OCI-LY7 (cell line): ENCODE measurements at regions not wholly inside any gene's neighbourhood (a gene's known extent, or its start where the extent isn't known, plus 50 kb on each side); places are given as distances from the start of the nearest gene placed in this dataset.
"Not testable (repeated sequence)": the region's sequence is repeated elsewhere in the genome, so short reads cannot be mapped to it uniquely, and the experiment has no call there.

Experiments
- BruUV-seq: library from RNA; stranded (reverse); fragments of 400-500 nt; replicated peaks from 2 replicates; lab custom pipeline; 2021; lab: Mats Ljungman, UMichigan
- CTCF ChIA-PET: fragments of 300-600 bp; sonication (Branson Sonifier 250); formaldehyde crosslinking; loops from one replicate; lab custom pipeline; 2022; ENCODE audit warnings: antibody characterized with exemption; ENCODE audit not compliant: unreplicated experiment; lab: Charles Lee
- POLR2A ChIA-PET: fragments of 300-600 bp; sonication (Branson Sonifier 250); formaldehyde crosslinking; loops from one replicate; lab custom pipeline; 2022; ENCODE audit warnings: antibody characterized with exemption; lab: Charles Lee
- DNase-seq: peaks from one replicate; pipeline ENCODE4 v3.0.0-alpha.2; 2015; ENCODE audit warnings: low spot score
- H2AFZ ChIP-seq: fragments of 200-600 bp; sonication (generic), shearing (Covaris generic); 2 replicates; pipeline ENCODE4 v1.6.1; 2014; ENCODE audit warnings: mild to moderate bottlenecking, antibody characterized with exemption, low read length, moderate library complexity
- H3K27ac ChIP-seq: fragments of 200-600 bp; sonication (generic); 2 replicates; pipeline ENCODE4 v1.5.1; 2014; ENCODE audit warnings: mixed run types, low read depth, mild to moderate bottlenecking, moderate library complexity, low read length, inconsistent platforms; ENCODE audit not compliant: poor library complexity, severe bottlenecking
- H3K36me3 ChIP-seq: fragments of 200-600 bp; sonication (generic); 2 replicates; pipeline ENCODE4 v1.6.1; 2014; ENCODE audit warnings: mild to moderate bottlenecking, antibody characterized with exemption, low read length, moderate library complexity, mixed read lengths; ENCODE audit not compliant: insufficient read depth
- H3K4me1 ChIP-seq: fragments of 200-600 bp; sonication (generic); 2 replicates; pipeline ENCODE4 v1.5.1; 2014; ENCODE audit warnings: mild to moderate bottlenecking, low read length; ENCODE audit not compliant: insufficient read depth, poor library complexity, severe bottlenecking
- H3K4me2 ChIP-seq: fragments of 200-600 bp; sonication (generic); 2 replicates; pipeline ENCODE4 v1.6.1; 2014; ENCODE audit warnings: mild to moderate bottlenecking, low read length
- H3K4me3 ChIP-seq: fragments of 200-600 bp; sonication (generic); 2 replicates; pipeline ENCODE4 v1.5.1; 2014; ENCODE audit warnings: mild to moderate bottlenecking, low read depth, low read length; ENCODE audit not compliant: poor library complexity, severe bottlenecking
- H3K79me2 ChIP-seq: fragments of 200-600 bp; sonication (generic); 2 replicates; pipeline ENCODE4 v1.6.1; 2016; ENCODE audit warnings: low read depth, mild to moderate bottlenecking, low read length, moderate library complexity, mixed read lengths; ENCODE audit not compliant: insufficient read depth
- H3K9me2 ChIP-seq: fragments of 200-600 bp; sonication (generic); 2 replicates; pipeline ENCODE4 v1.6.1; 2016; ENCODE audit warnings: mild to moderate bottlenecking, low read length, mixed read lengths; ENCODE audit not compliant: insufficient read depth
- H3K9me3 ChIP-seq: fragments of 200-600 bp; sonication (generic); 2 replicates; pipeline ENCODE4 v1.6.1; 2014; ENCODE audit warnings: mild to moderate bottlenecking, mixed run types, low read length, mixed read lengths
- H4K20me1 ChIP-seq: fragments of 200-600 bp; sonication (generic); 2 replicates; pipeline ENCODE4 v1.6.1; 2014; ENCODE audit warnings: mild to moderate bottlenecking, antibody characterized with exemption, low read length, moderate library complexity, mixed read lengths; ENCODE audit not compliant: insufficient read depth
- EZH2phosphoT487 ChIP-seq: fragments of 200-600 bp; sonication (generic); IDR thresholded peaks from 2 replicates; pipeline ENCODE4 v1.6.1; 2018; ENCODE audit warnings: low read depth, borderline replicate concordance, mild to moderate bottlenecking, mixed run types, antibody characterized with exemption, low read length, moderate library complexity, mixed read lengths
- intact Hi-C: fragments of 100-400 bp; cut with micrococcal nuclease; formaldehyde crosslinking; loops from one replicate; pipeline ENCODE4 v1.10.0; 2022; ENCODE audit not compliant: unreplicated experiment
- TF ChIP-seq, protein P1 (sequence below): fragments of 200-600 bp; sonication (generic); conservative IDR thresholded peaks from 2 replicates; pipeline ENCODE4 v1.5.1; 2014; ENCODE audit warnings: mild to moderate bottlenecking, antibody characterized with exemption, low read length, moderate library complexity, mixed read lengths

DNA sequence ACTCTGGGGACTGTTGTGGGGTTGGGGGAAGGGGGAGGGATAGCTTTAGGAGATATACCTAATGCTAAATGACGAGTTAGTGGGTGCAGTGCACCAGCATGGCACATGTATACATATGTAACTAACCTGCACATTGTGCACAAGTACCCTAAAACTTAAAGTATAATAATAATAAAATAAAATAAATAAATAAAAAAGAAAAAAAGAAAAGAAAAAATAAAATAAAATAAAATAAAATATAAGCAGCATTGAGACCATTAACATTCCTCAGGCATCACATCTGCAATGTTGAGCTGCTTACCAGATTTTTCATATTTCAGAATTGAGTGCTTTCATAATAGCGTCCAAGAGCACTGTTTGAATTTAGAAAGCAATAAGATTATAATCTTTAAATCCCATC, 263.2 kb upstream of the GJE1 start:
- DNase-seq, CTCF ChIA-PET, H3K4me1 ChIP-seq, H3K79me2 ChIP-seq, POLR2A ChIA-PET, H4K20me1 ChIP-seq, H3K9me2 ChIP-seq, H3K4me2 ChIP-seq, H3K4me3 ChIP-seq, BruUV-seq, H2AFZ ChIP-seq, H3K9me3 ChIP-seq, intact Hi-C loops, H3K27ac ChIP-seq, H3K36me3 ChIP-seq: not testable (repeated sequence)

DNA sequence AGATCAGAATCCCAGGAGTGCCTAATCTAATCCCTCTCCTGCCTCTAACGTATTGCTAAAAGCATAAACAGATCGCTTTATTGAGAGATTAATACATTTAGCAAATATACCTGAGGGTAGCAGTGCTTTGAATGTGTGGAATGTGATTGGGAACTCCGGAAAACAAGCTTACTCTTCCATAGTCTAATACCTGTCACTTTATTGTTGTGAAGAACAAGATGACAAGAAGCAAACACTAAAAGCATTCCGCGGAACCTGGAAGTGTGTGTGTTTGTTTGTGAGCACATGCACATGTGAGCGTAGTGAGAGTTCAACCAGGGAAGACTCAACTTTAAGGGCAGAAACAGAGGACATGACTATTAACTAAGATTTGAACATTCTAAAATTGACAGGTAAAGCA, 265.0 kb upstream of the GJE1 start:
- Histone ChIP-seq H3K4me2 (no peak overlapping the region), H3K9me3 (no peaks in the 10 kb centered on the region), H3K27ac (no peak overlapping the region), H3K79me2 (no peaks in the 10 kb centered on the region), H2AFZ (no peak overlapping the region), H3K4me1 (no peaks in the 10 kb centered on the region), H3K36me3 (no peaks in the 10 kb centered on the region), H3K4me3 (no peak overlapping the region), H3K9me2 (no peaks in the 10 kb centered on the region), H4K20me1 (no peaks in the 10 kb centered on the region)
- no peak for TF ChIP-seq EZH2phosphoT487
- TF ChIP-seq, protein P1, sequence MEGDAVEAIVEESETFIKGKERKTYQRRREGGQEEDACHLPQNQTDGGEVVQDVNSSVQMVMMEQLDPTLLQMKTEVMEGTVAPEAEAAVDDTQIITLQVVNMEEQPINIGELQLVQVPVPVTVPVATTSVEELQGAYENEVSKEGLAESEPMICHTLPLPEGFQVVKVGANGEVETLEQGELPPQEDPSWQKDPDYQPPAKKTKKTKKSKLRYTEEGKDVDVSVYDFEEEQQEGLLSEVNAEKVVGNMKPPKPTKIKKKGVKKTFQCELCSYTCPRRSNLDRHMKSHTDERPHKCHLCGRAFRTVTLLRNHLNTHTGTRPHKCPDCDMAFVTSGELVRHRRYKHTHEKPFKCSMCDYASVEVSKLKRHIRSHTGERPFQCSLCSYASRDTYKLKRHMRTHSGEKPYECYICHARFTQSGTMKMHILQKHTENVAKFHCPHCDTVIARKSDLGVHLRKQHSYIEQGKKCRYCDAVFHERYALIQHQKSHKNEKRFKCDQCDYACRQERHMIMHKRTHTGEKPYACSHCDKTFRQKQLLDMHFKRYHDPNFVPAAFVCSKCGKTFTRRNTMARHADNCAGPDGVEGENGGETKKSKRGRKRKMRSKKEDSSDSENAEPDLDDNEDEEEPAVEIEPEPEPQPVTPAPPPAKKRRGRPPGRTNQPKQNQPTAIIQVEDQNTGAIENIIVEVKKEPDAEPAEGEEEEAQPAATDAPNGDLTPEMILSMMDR = no peak
- BruUV-seq = no TSS peak
- intact Hi-C loops = no loop called here
- ChIA-PET POLR2A (no interaction called here), CTCF (no interaction called here)
- no peak for DNase-seq

DNA sequence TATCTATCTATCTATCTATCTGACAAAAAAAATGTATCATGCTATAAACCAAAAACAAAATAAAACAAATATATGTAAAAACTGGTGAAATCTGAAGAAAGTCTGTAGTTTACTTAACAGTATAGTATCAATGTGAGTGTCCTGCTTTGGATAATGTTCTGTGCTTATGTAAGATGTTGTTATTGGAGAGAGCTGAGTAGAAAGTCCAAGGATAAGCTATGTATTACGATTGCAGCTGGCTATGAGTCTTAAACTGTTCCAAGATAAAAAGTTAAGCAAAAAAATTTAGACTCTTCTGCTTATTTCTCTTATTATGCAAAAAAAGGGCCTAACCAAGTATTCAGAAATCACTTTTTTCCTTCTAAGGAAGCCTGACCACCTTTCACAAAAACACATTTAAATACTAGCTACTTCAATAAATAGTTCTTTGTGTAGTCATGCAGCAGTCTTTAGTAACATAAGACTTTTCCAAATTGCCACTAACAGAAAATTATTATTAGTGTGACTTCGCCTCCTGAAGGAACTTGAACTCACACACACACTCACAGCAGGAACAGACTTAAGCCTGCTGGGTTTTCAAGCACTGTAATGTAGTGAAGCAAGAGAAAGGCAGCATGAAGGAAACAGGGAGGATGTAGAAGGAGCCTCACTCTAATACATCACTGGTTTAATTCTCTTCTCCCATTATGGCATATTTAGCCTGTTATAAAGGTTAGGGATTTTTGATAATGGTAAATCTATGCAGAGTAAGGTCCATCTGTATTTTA, 265.8 kb upstream of the GJE1 start:
- no peak overlapping the region for H3K27ac ChIP-seq
- no peaks in the 10 kb centered on the region for H3K4me1 ChIP-seq
- H3K9me2 ChIP-seq = no peaks in the 10 kb centered on the region
- no peaks in the 10 kb centered on the region for H4K20me1 ChIP-seq
- no peak overlapping the region for H3K4me2 ChIP-seq
- no peaks in the 10 kb centered on the region for H3K9me3 ChIP-seq
- BruUV-seq = no TSS peak
- no peak overlapping the region for H3K4me3 ChIP-seq
- POLR2A ChIA-PET = no interaction called here
- intact Hi-C loops = no loop called here
- H3K79me2 ChIP-seq = no peaks in the 10 kb centered on the region
- H2AFZ ChIP-seq = no peak overlapping the region
- no peaks in the 10 kb centered on the region for H3K36me3 ChIP-seq
- DNase-seq = no peak
- TF ChIP-seq EZH2phosphoT487 = no peak
- TF ChIP-seq, protein P1 = no peak
- CTCF ChIA-PET = no interaction called here
